Medulla oblongata (tissue), 1 donor: ENCODE measurements at regions not wholly inside any gene's neighbourhood (a gene's known extent, or its start where the extent isn't known, plus 50 kb on each side); places are given as distances from the start of the nearest gene placed in this dataset.
"Not testable (repeated sequence)": the region's sequence is repeated elsewhere in the genome, so short reads cannot be mapped to it uniquely, and the experiment has no call there.

ENCODE experiments used
- DNase-seq: peaks from one replicate; pipeline ENCODE4 v3.0.0-alpha.2; 2015; ENCODE audit errors: extremely low spot score

DNA sequence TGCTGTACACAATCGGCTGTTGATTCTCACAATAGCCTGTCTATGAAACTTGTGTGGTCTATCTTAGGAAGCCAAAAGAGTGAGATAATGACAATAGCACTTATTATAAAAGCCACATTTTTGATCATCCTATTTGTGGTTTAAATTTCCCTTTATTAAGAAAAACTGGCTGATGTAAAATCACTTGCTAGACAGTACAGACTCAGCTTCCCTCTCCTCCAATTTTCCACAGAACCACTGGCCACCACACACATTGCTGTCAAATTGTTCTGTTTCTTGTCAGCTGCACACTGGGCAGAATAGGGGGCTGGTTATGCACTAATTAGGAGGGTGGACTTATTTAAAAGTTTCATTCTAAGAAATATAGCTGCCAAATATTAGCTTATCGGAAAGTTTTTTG is 425.9 kb downstream of the EPHA3 start:
- no peak for DNase-seq

DNA sequence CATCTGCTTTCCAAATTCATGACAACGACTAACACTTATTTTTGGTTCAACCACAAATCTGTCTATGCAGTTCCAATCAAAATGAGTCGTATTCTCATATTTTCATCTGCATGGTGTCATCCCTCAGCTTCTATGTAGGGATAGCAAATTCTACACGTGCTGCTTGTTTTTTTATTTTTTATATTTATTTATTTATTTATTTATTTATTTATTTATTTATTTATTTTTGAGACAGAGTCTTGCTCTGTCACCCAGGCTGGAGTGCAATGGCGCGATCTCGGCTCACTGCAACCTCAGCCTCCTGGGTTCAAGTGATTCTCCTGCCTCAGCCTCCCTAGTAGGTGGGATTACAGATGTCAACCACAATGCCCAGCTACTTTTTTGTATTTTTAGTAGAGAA is 447.2 kb downstream of the EPHA3 start:
- DNase-seq = not testable (repeated sequence)

DNA sequence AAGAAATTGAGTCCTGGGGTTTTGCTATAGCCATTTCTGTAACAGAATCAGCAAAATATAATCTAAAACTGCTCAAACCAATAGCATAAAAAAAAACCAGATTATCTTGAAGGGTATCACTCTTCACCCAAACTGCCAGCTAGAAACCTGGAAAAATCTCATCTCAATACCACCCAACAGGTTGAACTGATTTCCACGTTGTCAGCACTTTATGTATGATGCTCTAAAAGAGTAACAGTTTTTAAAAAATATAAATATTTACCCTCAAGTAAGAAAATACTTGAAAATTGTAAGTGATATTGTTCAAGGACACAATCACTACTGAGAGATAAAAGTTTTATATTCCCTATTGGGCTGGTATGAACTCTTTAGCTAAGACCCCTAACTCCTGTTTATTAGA is 451.3 kb downstream of the EPHA3 start:
- no peak for DNase-seq

- no peak for DNase-seq
These were observed 453.1 kb downstream of the EPHA3 start for GRCh38 chr3:89560568-89560967.

GRCh38 chr3:89562373-89562772 is 455.0 kb downstream of the EPHA3 start:
- no peak for DNase-seq

DNA sequence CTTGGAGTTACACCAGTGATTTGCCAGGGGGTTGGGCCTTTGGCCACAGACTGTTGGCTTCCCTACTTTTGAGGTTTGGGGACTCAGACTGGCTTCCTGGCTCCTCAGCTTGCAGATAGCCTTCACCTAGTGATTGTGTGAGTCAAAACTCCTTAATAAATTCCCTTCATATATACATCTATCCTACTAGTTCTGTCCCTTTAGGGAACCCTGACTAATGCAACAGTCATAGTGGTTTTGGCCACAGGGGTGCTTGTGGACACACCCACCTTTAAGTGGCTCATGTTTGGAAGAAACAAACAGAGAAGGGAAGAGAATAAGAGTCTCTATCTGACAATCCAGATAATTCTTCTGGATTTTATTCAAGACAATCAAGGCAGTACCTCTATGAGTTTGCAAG is 457.7 kb downstream of the EPHA3 start:
- DNase-seq = no peak

GRCh38 chr3:89570465-89570864 is 463.0 kb downstream of the EPHA3 start:
- DNase-seq = no peak

DNA sequence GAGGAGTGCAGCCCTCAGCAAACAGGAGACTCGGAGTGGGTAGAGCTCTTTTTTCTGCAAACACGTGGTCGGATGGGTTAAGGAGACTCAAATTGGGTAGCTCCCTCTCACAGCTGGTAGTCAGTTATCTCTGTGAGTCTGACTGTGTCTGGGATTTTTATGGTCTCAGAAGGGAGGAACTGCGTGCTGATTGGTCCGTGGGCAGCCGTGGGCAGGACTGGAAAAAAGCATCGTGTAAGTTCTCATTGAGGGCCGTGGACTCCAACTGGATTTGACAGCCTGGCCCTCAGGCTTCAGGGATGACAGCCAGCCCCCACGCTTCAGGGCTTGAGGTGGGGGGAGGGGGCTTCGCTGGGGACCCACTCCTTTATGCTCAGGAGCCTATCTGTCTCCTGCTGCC is 463.9 kb downstream of the EPHA3 start:
- no peak for DNase-seq

DNA sequence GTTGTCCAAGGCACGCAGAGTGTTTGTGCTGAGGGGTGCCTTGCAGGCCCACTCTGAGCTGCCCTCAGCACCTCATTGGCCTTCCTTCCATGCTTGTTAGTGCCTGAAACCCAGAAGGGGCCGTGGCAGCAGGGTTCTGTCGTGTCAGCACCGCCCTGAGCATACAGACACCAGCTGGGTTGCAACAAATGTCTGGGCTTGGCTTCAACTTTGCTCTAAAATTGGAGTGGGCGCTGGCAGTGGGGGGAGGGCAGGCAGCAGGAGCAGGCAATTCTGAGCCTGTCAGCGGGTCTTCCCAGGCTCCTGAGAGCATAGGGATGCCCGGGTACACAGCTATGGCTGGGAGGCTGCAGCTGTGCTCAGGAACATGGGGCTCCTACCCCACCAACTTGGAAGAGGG is 464.3 kb downstream of the EPHA3 start:
- no peak for DNase-seq

- no peak for DNase-seq
These were observed 464.8 kb downstream of the EPHA3 start for GRCh38 chr3:89572261-89572660.

- no peak for DNase-seq
These were observed 469.0 kb downstream of the EPHA3 start for GRCh38 chr3:89576417-89576816.

GRCh38 chr3:89577637-89578530 is 470.5 kb downstream of the EPHA3 start:
- no peak for DNase-seq

- no peak for DNase-seq
These were observed 473.4 kb downstream of the EPHA3 start for GRCh38 chr3:89580859-89581258.

- no peak for DNase-seq
These were observed 477.0 kb downstream of the EPHA3 start for GRCh38 chr3:89584398-89584797.

GRCh38 chr3:89586256-89586655 is 478.8 kb downstream of the EPHA3 start:
- DNase-seq = peak; percentile 46

- no peak for DNase-seq
These were observed 479.3 kb downstream of the EPHA3 start for GRCh38 chr3:89586676-89587075.

DNA sequence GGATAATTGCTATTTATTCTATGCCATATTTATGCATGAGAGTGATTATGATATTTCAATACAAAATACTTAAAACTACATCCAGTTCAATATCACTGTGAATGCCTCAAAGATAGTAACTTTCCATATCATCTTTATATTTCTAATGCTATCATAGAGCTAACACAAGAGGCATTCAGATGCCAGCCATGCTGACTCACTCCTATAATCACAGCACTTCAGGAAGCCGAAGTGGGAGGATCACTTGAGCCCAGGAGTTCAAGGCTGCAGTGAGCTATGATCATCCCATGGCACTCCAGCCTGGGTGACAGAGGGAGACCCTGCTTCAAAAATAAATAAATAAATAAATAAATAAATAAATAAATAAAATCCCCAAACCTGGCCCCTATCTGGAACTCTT is 498.7 kb downstream of the EPHA3 start:
- DNase-seq = no peak

GRCh38 chr3:89612027-89612426 is 504.6 kb downstream of the EPHA3 start:
- DNase-seq = no peak

GRCh38 chr3:89613241-89613640 is 505.8 kb downstream of the EPHA3 start:
- no peak for DNase-seq

DNA sequence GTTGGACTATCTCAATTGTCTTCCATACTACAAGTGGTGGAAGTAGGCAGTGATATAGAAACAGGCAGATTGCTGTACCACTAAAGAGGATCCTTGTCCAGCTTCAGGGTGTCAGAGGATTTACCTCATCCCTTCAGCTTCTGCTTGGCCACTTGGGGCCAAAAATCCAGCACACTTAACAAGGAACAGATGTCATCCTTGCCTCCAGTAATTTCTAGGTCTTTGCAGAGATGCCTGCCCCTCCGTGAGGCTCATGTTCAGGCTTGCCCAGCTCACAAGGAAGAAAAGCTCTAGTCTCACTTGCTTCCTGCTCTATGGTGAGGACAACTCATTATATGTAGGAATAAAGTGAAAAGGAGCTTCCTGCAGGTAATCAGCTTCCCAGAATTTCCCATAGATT is 510.3 kb downstream of the EPHA3 start:
- no peak for DNase-seq

DNA sequence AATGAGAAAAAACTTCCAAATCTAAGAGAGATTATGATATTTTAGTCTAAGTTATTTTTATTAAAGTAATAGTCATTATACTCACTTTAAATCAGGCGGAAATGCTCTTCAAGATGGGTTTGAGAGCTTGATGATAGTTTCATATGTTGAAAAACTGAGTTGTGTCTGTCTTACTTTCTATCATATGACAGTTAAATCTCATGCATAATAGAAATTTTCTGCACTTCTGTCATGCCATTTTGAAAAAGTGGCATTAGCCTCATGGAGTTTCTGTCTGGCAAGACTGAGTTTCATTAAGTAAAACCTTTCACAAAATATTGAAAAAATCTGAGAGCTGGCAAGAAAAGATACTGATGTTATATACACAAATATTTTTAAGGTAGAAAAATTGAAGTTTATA is 511.8 kb downstream of the EPHA3 start:
- no peak for DNase-seq

DNA sequence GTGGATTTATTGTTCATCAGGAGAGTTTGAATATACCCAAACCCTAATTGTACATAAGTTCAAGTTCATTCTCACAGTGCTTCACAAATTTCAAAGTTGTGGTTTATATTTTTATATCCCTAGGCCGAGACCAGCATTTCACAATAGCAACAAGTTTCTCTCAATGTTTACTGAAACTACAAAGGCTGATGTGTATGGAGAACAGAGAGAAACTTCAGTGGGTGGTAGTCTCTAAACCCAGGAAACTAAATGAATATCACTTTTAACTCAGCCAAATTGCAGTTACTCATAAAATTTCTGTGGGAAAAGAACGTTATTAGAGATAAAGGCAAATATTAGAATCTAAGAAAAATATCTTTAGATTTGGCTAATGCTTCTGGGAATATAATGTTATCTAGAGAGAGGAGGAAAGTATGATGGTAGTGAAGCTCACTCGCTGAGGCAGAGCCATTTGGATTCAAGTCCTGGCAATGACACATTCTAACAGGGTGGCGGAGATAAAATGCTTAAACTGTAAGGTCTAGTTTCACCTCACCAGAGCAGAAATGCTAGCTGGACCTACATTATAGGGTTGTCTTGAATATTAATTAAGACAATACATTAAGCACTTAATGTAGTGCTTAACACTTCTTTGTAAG is 514.8 kb downstream of the EPHA3 start:
- DNase-seq = no peak

- DNase-seq = no peak
These were observed 517.1 kb downstream of the EPHA3 start for GRCh38 chr3:89624494-89624893.
